Smooth muscle cell (in vitro differentiated cells): ENCODE measurements at regions not wholly inside any gene's neighbourhood (a gene's known extent, or its start where the extent isn't known, plus 50 kb on each side); places are given as distances from the start of the nearest gene placed in this dataset.
"Not testable (repeated sequence)": the region's sequence is repeated elsewhere in the genome, so short reads cannot be mapped to it uniquely, and the experiment has no call there.

Source experiments
- DNase-seq: peaks from one replicate; lab custom pipeline; 2025; ENCODE audit not compliant: unreplicated experiment; lab: John Stamatoyannopoulos, UW
- H2AFZ ChIP-seq: fragments of 200-600 bp; sonication (generic); 2 replicates; pipeline ENCODE4 v1.6.0; 2016; ENCODE audit warnings: antibody characterized with exemption, low read depth, mild to moderate bottlenecking
- H3F3A ChIP-seq: fragments of 200-600 bp; sonication (generic); 2 replicates; pipeline ENCODE4 v1.6.0; 2017; ENCODE audit warnings: antibody characterized with exemption, low read depth
- H3K27ac ChIP-seq: fragments of 200-600 bp; sonication (generic); 2 replicates; pipeline ENCODE4 v1.5.1; 2016; ENCODE audit warnings: low read depth, mild to moderate bottlenecking
- H3K27me3 ChIP-seq: fragments of 200-600 bp; sonication (generic); 2 replicates; pipeline ENCODE4 v1.6.1; 2016; ENCODE audit warnings: low read depth, mild to moderate bottlenecking
- H3K36me3 ChIP-seq: fragments of 200-600 bp; sonication (generic); 2 replicates; pipeline ENCODE4 v1.5.1; 2016; ENCODE audit warnings: low read depth
- H3K4me1 ChIP-seq: fragments of 200-600 bp; sonication (generic); 2 replicates; pipeline ENCODE4 v1.5.1; 2016; ENCODE audit warnings: low read depth
- H3K4me2 ChIP-seq: fragments of 200-600 bp; sonication (generic); 2 replicates; pipeline ENCODE4 v1.6.0; 2016; ENCODE audit warnings: mild to moderate bottlenecking
- H3K4me3 ChIP-seq: fragments of 200-600 bp; sonication (generic); 2 replicates; pipeline ENCODE4 v1.5.1; 2016; ENCODE audit warnings: mild to moderate bottlenecking
- H3K79me2 ChIP-seq: fragments of 200-600 bp; sonication (generic); 2 replicates; pipeline ENCODE4 v1.6.0; 2016; ENCODE audit warnings: low read depth, mild to moderate bottlenecking
- H3K9ac ChIP-seq: fragments of 200-600 bp; sonication (generic); 2 replicates; pipeline ENCODE4 v1.6.0; 2016; ENCODE audit warnings: low read depth
- H3K9me3 ChIP-seq: fragments of 200-600 bp; sonication (generic); replicated peaks from 2 replicates; pipeline ENCODE4 v1.5.1; 2016; ENCODE audit warnings: low read depth
- H4K20me1 ChIP-seq: fragments of 200-600 bp; sonication (generic); 2 replicates; pipeline ENCODE4 v1.6.0; 2016; ENCODE audit warnings: low read depth
- WGBS: methylation state at CpG from one replicate; pipeline ENCODE4 v1.1.7; 2016; ENCODE audit warnings: low lambda C conversion rate; 5-methylcytosine and 5-hydroxymethylcytosine counted together
- TF ChIP-seq, protein P1 (sequence below): fragments of 200-600 bp; sonication (generic); IDR thresholded peaks from 2 replicates; pipeline ENCODE4 v1.5.1; 2017; ENCODE audit warnings: borderline replicate concordance, mild to moderate bottlenecking, antibody characterized with exemption; ENCODE audit not compliant: insufficient read depth, poor library complexity, severe bottlenecking

DNA sequence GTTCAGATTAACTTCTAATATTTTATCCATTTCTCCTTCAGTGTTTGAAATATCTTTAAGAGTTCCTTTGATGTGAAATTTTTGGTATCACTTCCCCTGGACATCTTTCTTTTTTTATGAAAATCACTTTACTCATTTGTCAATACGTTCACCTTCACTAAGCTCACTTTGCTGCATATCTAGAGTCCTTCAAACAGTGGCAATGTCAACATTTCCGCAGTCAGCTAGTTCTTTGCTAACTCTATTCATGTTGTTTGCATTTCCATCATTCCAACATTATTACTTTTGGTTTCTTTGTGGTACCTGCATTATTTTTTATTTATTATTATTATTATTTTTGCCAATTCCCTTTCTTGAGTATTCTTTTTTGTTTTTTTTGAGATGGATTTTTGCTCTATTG is 203.0 kb downstream of the GPAT3 start:
- Histone ChIP-seq H3K4me2 (no peak overlapping the region), H3K79me2 (no peaks in the 10 kb centered on the region), H3K4me1 (no peaks in the 10 kb centered on the region), H4K20me1 (no peaks in the 10 kb centered on the region), H2AFZ (no peak overlapping the region), H3K27me3 (no peaks in the 10 kb centered on the region), H3K9me3 (no peaks in the 10 kb centered on the region), H3K9ac (no peak overlapping the region), H3K4me3 (no peak overlapping the region), H3K27ac (no peak overlapping the region), H3F3A (no peaks in the 10 kb centered on the region), H3K36me3 (no peaks in the 10 kb centered on the region)
- WGBS = 90% methylated on average over 2 of the region's 2 CpGs
- TF ChIP-seq, protein P1, sequence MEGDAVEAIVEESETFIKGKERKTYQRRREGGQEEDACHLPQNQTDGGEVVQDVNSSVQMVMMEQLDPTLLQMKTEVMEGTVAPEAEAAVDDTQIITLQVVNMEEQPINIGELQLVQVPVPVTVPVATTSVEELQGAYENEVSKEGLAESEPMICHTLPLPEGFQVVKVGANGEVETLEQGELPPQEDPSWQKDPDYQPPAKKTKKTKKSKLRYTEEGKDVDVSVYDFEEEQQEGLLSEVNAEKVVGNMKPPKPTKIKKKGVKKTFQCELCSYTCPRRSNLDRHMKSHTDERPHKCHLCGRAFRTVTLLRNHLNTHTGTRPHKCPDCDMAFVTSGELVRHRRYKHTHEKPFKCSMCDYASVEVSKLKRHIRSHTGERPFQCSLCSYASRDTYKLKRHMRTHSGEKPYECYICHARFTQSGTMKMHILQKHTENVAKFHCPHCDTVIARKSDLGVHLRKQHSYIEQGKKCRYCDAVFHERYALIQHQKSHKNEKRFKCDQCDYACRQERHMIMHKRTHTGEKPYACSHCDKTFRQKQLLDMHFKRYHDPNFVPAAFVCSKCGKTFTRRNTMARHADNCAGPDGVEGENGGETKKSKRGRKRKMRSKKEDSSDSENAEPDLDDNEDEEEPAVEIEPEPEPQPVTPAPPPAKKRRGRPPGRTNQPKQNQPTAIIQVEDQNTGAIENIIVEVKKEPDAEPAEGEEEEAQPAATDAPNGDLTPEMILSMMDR = no peak
- DNase-seq = no peak

DNA sequence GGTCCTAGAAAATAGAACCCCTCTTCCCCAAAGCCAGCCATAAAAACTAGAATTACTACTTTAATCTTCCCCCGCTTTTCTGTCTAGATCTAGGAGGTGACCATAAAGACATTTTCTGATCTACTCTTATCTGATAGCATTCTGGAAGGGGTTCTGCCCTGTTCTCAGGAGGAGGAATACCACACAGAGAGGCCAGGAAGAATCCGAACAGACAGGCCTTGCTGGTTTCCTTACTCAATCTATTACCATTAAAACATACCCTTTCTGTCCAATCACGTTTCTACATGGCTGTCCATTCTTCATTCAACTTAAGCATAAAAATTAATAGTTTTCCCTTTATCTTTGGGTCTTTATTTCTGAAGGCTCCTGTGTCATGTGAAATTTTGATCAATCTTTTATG is 198.7 kb downstream of the GPAT3 start:
- no peaks in the 10 kb centered on the region for H3K36me3 ChIP-seq
- 71% methylated on average over 3 of the region's 3 CpGs for WGBS

DNA sequence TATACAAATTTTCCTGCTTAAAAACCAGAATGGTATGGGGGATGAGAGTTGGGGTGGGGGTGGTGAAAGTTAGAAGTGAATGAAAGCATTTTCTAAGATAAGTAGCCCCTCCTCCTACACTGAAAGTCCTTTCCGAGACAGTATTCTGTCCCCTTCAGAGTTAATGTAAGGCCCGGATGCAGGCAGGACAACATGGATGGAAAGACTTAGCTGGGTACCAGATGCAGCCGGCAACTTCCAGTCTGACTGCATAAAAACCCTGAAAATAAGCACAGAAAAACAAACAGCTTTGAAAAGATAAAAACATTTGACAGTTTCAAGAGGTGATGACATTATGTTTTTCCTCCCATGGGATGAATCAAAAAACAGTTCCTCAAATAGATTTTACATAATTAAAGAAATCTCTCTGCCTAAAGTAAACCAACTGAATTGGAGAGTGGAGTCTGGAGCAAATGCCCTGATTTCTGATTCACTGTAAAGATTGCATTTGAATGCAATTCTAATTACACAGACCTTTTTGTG is 196.3 kb downstream of the GPAT3 start:
- Histone ChIP-seq H4K20me1 (no peaks in the 10 kb centered on the region), H3K79me2 (no peaks in the 10 kb centered on the region), H3K4me1 (no peaks in the 10 kb centered on the region), H3K9ac (no peak overlapping the region), H2AFZ (peak overlapping the region; percentile 5), H3F3A (no peaks in the 10 kb centered on the region), H3K9me3 (no peaks in the 10 kb centered on the region), H3K36me3 (no peaks in the 10 kb centered on the region), H3K4me3 (no peak overlapping the region), H3K4me2 (no peak overlapping the region), H3K27ac (no peak overlapping the region), H3K27me3 (no peaks in the 10 kb centered on the region)
- 49% methylated on average over 3 of the region's 3 CpGs for WGBS
- no peak for DNase-seq
- TF ChIP-seq, protein P1 = no peak

More for the DNA sequence above, 198.7 kb downstream of the GPAT3 start:
- Histone ChIP-seq H2AFZ (no peak overlapping the region), H3K4me2 (no peak overlapping the region), H3K27me3 (no peaks in the 10 kb centered on the region), H4K20me1 (no peaks in the 10 kb centered on the region), H3K4me3 (no peak overlapping the region), H3K4me1 (no peaks in the 10 kb centered on the region), H3F3A (no peaks in the 10 kb centered on the region), H3K9me3 (no peaks in the 10 kb centered on the region), H3K79me2 (no peaks in the 10 kb centered on the region), H3K27ac (no peak overlapping the region), H3K9ac (no peak overlapping the region)
- DNase-seq = no peak
- TF ChIP-seq, protein P1 = no peak

GRCh38 chr4:83731609-83732008 is 195.7 kb downstream of the GPAT3 start:
- Histone ChIP-seq H3K36me3 (no peaks in the 10 kb centered on the region), H3F3A (no peaks in the 10 kb centered on the region), H3K4me1 (no peaks in the 10 kb centered on the region), H3K79me2 (no peaks in the 10 kb centered on the region), H3K9me3 (no peaks in the 10 kb centered on the region), H3K27ac (no peak overlapping the region), H4K20me1 (no peaks in the 10 kb centered on the region), H3K4me3 (no peak overlapping the region), H3K9ac (no peak overlapping the region), H2AFZ (no peak overlapping the region), H3K27me3 (no peaks in the 10 kb centered on the region), H3K4me2 (no peak overlapping the region)
- WGBS = 95% methylated on average over 3 of the region's 3 CpGs
- DNase-seq = no peak
- TF ChIP-seq, protein P1 = no peak

GRCh38 chr4:83730958-83731357 is 195.1 kb downstream of the GPAT3 start:
- not testable (repeated sequence) for H2AFZ ChIP-seq, H3K4me2 ChIP-seq, H3K9me3 ChIP-seq, H3K36me3 ChIP-seq, H3K27ac ChIP-seq, H3F3A ChIP-seq, H3K4me1 ChIP-seq, H3K9ac ChIP-seq, DNase-seq, H3K79me2 ChIP-seq, H3K27me3 ChIP-seq, H3K4me3 ChIP-seq, H4K20me1 ChIP-seq
- WGBS = 89% methylated on average over 3 of the region's 3 CpGs
